ENCODE measurements at regions not wholly inside any gene's neighbourhood (a gene's known extent, or its start where the extent isn't known, plus 50 kb on each side); places are given as distances from the start of the nearest gene placed in this dataset.

- Histone ChIP-seq H3K27ac (no peak overlapping the region), H3K4me3 (no peak overlapping the region)
- TF ChIP-seq CTCF (IDR thresholded peaks at IDR 0.05), result no peak
- no peak for DNase-seq (ENCODE audit: low spot score)
Observed at GRCh38 chr21:15558884-15559283, 170.9 kb upstream of the USP25 start.

- TF ChIP-seq CTCF (IDR thresholded peaks at IDR 0.05), result no peak
- no peak for DNase-seq (ENCODE audit: low spot score)
- no peak overlapping the region for H3K4me3 ChIP-seq
- H3K27ac ChIP-seq, result no peak overlapping the region
Observed at GRCh38 chr21:15559660-15560059, 170.1 kb upstream of the USP25 start.

GRCh38 chr21:15560383-15561056 lies 169.3 kb upstream of the USP25 start:
- Histone ChIP-seq H3K4me3 (no peak overlapping the region), H3K27ac (no peak overlapping the region)
- TF ChIP-seq CTCF (IDR thresholded peaks at IDR 0.05), result no peak
- no peak for DNase-seq (ENCODE audit: low spot score)

- no peak for TF ChIP-seq CTCF (IDR thresholded peaks at IDR 0.05)
- no peak for DNase-seq (ENCODE audit: low spot score)
- no peak overlapping the region for H3K27ac ChIP-seq
- H3K4me3 ChIP-seq, result no peak overlapping the region
Observed at GRCh38 chr21:15562748-15563147, 167.0 kb upstream of the USP25 start.

- TF ChIP-seq CTCF (IDR thresholded peaks at IDR 0.05), result no peak
- Histone ChIP-seq H3K27ac (no peak overlapping the region), H3K4me3 (no peak overlapping the region)
- no peak for DNase-seq (ENCODE audit: low spot score)
Observed at GRCh38 chr21:15564907-15565306, 164.9 kb upstream of the USP25 start.

GRCh38 chr21:15566703-15567102 lies 163.1 kb upstream of the USP25 start:
- H3K27ac ChIP-seq, result no peak overlapping the region
- H3K4me3 ChIP-seq, result no peak overlapping the region
- no peak for TF ChIP-seq CTCF (IDR thresholded peaks at IDR 0.05)
- no peak for DNase-seq (ENCODE audit: low spot score)

GRCh38 chr21:15567191-15567590 lies 162.6 kb upstream of the USP25 start:
- DNase-seq (ENCODE audit: low spot score), result no peak
- Histone ChIP-seq H3K27ac (no peak overlapping the region), H3K4me3 (no peak overlapping the region)
- TF ChIP-seq CTCF (IDR thresholded peaks at IDR 0.05), result no peak

Measured in coronary artery (tissue), 2 donors.